HG03342 (cell line): ENCODE measurements at regions not wholly inside any gene's neighbourhood (a gene's known extent, or its start where the extent isn't known, plus 50 kb on each side); places are given as distances from the start of the nearest gene placed in this dataset.
"Not testable (repeated sequence)": the region's sequence is repeated elsewhere in the genome, so short reads cannot be mapped to it uniquely, and the experiment has no call there.

Source experiments
- ATAC-seq: cut with Tn5 transposase; IDR thresholded peaks from one replicate; pipeline ENCODE4 v1.9.1; 2021; ENCODE audit warnings: mild to moderate bottlenecking, moderate library complexity; ENCODE audit not compliant: unreplicated experiment

DNA sequence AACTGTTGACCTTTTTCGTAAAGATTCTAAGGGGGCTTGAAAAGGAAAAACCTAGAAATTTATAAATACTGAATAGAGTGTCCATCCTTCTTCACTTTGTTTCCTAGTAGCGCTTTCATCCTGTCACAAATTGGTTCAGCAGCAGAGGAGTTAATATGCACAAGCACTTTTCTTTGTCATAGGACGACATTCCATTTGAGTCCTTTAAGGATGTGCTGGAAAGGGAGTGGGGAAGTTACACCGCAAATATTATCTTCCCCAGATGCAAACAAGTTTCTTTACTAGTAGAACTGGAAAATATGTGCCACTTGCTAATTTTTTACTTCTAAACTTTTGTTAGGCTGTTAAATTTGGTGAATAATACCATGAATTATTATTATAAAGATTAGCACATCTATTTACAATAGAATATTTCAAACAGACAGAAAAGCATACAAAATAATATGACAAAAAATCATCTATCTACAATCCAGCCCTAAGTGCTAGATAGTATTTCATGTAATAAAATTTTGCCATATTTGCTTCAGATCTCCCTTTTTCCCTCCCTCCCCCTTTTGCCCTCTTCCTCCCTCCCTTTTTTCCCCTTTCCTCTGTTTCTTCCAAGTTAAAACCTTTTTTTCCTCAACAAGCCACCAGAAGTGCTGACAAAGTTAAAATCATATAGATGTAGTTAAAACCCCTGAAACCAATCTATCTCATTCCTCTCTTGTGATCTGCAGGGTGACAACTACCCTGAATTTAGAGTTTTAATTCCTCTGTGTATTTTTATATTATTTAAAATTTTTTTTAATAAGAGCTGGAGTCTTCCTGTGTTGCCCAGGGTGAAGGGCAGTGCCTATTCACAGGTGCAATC is 50.5 kb upstream of the MAP4K3 start:
- no peak for ATAC-seq

GRCh38 chr2:39488450-39488849 is 51.4 kb upstream of the MAP4K3 start:
- ATAC-seq = no peak

- ATAC-seq = no peak
These were observed 53.5 kb upstream of the MAP4K3 start for GRCh38 chr2:39490586-39490985.

DNA sequence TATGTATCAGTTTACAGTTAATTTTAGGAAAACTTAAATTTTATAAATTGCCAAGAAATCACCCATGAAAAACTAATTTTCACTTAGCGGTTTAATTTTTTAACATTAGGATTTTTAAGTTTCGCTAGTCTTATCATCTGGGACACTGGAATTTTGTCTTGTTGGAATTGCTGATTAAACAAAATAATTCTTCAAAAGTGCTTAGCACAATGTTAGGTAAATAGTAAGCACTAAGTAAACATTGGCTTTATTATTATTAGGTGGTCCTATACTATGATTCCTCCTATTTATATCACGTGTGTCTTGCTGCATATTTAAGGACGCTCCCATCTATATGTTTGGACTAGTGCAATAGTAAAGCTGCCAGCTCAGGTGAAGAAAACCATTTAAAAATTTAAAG is 54.6 kb upstream of the MAP4K3 start:
- no peak for ATAC-seq

DNA sequence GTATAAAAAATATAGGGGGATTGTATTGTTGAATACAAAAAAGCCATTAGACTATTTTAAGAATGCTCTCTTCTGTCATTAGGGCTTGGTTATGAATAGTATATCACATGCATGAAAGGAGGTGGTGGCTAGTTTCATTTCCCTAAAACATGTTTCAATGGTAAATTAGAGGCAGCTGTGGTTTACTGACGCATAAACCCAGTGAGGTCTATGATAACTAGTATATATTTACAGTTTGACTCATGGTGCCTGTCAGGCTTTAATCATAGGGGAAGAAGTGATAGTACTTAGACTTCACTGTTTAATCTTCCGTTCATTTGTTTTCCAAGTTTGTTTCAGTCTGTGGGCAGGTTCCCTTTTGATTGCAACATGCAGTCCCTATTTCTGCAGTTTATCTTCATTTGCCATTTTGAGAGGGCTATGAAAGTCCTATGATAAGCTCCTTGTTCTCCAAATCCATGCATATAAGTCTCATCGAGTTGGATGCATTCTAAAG is 55.1 kb upstream of the MAP4K3 start:
- peak; percentile 98 for ATAC-seq

- no peak for ATAC-seq
These were observed 55.6 kb upstream of the MAP4K3 start for GRCh38 chr2:39492716-39493115.

GRCh38 chr2:39494784-39495251 is 57.7 kb upstream of the MAP4K3 start:
- peak; percentile 52 for ATAC-seq

DNA sequence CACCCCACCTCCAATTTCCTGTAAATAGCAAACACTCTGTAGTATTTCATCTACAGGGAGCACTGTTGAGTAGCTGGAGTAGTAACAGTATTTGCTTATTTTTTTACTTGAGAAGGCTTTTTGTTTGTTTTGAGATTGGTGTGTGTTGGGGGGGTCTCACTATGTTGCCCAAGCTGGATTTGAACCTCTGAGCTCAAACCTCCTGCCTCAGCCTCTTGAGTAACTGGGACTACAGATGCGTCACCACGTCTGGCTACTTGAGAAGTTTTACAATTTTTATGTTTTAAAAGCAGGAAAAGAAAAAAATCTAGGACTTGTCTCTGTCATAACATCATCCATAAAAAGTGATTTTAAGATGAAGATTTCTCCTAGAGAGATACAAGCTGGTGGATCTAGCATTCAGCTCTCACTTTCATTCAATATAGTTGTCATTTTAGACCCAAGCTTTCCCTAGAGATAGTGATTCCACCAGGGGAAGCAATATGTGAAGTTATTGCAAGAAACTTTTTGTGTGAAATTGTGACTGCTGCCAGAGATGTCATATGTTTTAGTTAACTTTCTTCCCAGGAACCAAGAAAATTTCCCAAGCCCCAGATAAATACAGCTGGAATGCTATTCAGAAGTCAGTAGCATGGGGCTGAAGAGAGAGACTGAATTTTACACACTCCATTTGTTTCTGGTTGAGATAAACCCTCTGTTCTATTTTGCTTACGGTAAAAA is 60.2 kb upstream of the MAP4K3 start:
- no peak for ATAC-seq

- ATAC-seq = not testable (repeated sequence)
These were observed 61.1 kb upstream of the MAP4K3 start for GRCh38 chr2:39498176-39498575.

GRCh38 chr2:39498786-39499185 is 61.7 kb upstream of the MAP4K3 start:
- ATAC-seq = no peak

DNA sequence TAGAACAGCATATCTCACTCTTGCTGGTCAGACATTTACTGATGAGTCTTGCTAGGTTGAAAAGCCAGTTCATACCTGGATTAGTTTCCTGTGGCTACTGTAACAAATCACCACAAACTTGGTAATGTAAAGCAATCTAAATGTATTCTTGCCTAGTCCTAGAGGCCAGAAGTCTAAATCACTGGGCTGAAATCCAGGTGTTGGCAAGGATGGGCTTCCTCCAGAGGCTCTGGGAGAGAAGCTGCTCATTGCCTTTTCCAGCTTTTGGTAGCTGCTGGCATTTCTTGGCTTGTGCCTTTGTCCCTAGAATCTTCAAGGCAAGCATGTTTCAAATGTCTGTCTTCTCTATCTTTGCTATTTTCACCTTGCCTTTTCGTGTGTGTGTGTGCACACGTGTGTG is 62.3 kb upstream of the MAP4K3 start:
- no peak for ATAC-seq

DNA sequence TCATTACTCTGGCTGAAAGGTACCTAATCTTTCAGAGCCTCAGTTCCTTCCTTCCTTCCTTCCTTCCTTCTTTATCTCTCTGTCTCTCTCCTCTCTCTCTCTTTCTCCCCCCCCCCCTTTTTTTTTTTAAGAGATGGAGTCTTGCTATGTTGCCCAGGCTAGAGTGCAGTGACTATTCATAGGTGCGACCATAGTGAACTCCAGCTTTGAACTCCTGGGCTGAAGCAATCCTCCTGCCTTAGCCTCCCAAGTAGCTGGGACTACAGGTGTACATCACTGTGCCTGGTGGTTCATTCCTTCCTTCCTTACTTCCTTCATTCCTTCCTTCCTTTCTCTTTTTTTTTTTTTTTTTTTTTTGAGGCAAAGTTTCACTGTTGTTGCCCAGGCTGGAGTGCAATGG is 64.3 kb upstream of the MAP4K3 start:
- no peak for ATAC-seq

GRCh38 chr2:39503277-39503676 is 66.2 kb upstream of the MAP4K3 start:
- ATAC-seq = no peak

GRCh38 chr2:39504790-39505335 is 67.8 kb upstream of the MAP4K3 start:
- ATAC-seq = no peak

GRCh38 chr2:39506215-39506614 is 69.1 kb upstream of the MAP4K3 start:
- no peak for ATAC-seq

GRCh38 chr2:39508198-39508597 is 71.1 kb upstream of the MAP4K3 start:
- no peak for ATAC-seq

- ATAC-seq = no peak
These were observed 73.1 kb upstream of the MAP4K3 start for GRCh38 chr2:39510140-39510539.

GRCh38 chr2:39511219-39511604 is 74.1 kb upstream of the MAP4K3 start:
- no peak for ATAC-seq

GRCh38 chr2:39511605-39512433 is 74.7 kb upstream of the MAP4K3 start:
- no peak for ATAC-seq

DNA sequence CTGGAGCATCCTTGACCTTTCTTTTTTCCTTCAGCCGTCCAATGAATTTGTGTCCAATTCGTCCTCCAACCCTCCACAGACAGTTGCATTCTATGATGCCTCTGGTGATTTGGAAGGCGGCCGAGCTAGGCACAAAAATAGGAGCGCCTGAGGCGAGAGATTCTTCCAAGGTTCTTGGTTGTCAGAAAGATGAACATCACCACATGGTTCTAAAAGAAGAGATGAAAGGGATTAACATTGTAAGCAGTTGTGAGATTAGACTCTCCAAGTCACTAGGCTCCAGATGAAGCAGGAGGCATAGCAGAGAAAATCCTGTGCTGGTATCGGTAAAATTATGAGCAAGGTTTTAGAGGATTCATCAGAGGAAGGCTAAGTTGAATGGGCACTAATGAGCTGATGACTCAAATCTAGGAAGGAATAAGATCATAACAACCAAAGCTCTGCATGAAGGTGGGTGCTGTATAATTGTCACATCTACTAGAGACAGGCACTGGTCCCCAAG is 75.4 kb upstream of the MAP4K3 start:
- ATAC-seq = no peak

- no peak for ATAC-seq
These were observed 75.9 kb upstream of the MAP4K3 start for GRCh38 chr2:39512941-39513340.
